ENCODE measurements at regions not wholly inside any gene's neighbourhood (a gene's known extent, or its start where the extent isn't known, plus 50 kb on each side); places are given as distances from the start of the nearest gene placed in this dataset.

- TF ChIP-seq CTCF (conservative IDR thresholded peaks at IDR 0.05 in 1 of 2, IDR thresholded peaks at IDR 0.05 in 1 of 2; ENCODE audit: extremely low read depth in 1 of 2, insufficient read depth in 1 of 2, low read depth in 1 of 2, low read length in 2 of 2) (no peak), EZH2 (IDR thresholded peaks at IDR 0.05; ENCODE audit: borderline replicate concordance, low read length) (no peak)
These were observed 274.5 kb upstream of the NOCT start for GRCh38 chr4:138740816-138741745.
